ENCODE measurements at regions not wholly inside any gene's neighbourhood (a gene's known extent, or its start where the extent isn't known, plus 50 kb on each side); places are given as distances from the start of the nearest gene placed in this dataset.
"Not testable (repeated sequence)": the region's sequence is repeated elsewhere in the genome, so short reads cannot be mapped to it uniquely, and the experiment has no call there.

GRCh38 chr9:138174954-138175353 lies 297.4 kb downstream of the CACNA1B start:
- TF ChIP-seq, protein P1, sequence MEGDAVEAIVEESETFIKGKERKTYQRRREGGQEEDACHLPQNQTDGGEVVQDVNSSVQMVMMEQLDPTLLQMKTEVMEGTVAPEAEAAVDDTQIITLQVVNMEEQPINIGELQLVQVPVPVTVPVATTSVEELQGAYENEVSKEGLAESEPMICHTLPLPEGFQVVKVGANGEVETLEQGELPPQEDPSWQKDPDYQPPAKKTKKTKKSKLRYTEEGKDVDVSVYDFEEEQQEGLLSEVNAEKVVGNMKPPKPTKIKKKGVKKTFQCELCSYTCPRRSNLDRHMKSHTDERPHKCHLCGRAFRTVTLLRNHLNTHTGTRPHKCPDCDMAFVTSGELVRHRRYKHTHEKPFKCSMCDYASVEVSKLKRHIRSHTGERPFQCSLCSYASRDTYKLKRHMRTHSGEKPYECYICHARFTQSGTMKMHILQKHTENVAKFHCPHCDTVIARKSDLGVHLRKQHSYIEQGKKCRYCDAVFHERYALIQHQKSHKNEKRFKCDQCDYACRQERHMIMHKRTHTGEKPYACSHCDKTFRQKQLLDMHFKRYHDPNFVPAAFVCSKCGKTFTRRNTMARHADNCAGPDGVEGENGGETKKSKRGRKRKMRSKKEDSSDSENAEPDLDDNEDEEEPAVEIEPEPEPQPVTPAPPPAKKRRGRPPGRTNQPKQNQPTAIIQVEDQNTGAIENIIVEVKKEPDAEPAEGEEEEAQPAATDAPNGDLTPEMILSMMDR (IDR thresholded peaks at IDR 0.05), result not testable (repeated sequence)
- TF ChIP-seq POLR2A (IDR thresholded peaks at IDR 0.05), result not testable (repeated sequence)

All from body of pancreas (tissue), 4 donors.